ENCODE measurements at regions not wholly inside any gene's neighbourhood (a gene's known extent, or its start where the extent isn't known, plus 50 kb on each side); places are given as distances from the start of the nearest gene placed in this dataset.

DNA sequence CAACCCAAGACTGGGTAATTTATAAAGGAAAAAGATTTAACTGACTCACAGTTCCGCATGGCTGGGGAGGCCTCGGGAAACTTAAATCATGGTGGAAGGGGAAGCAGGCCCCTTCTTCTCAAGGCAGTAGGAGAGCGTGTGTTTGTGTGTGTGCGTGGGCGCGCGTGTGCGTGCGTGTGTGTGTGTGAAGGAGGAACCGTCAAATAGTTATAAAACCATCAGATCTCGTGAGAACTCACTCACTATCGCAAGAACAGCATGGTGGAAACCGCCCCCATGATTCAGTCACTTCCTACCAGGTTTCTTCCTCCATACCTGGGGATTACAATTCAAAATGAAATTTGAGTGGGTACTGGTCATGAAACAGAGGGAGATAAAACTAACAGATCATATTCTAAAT, 220.1 kb upstream of the EYS start:
- TF ChIP-seq ZNF658 (tag by site-specific recombination; IDR thresholded peaks at IDR 0.05) (no peak), OSR2 (tag by site-specific recombination; IDR thresholded peaks at IDR 0.05) (no peak), ZNF221 (tag by site-specific recombination; IDR thresholded peaks at IDR 0.05; ENCODE audit: borderline replicate concordance) (no peak), ZNF514 (tag by site-specific recombination; IDR thresholded peaks at IDR 0.05) (no peak), ZFP37 (tag by site-specific recombination; IDR thresholded peaks at IDR 0.05) (no peak), ZBTB6 (tag by site-specific recombination; IDR thresholded peaks at IDR 0.05) (no peak), ZNF777 (tag by site-specific recombination; IDR thresholded peaks at IDR 0.05; ENCODE audit: borderline replicate concordance) (no peak)
- Histone ChIP-seq H3K4me1 (ENCODE audit: control insufficient read depth, insufficient read depth, low read length) (no peaks in the 10 kb centered on the region), H3K36me3 (ENCODE audit: control insufficient read depth in 2 of 2, insufficient read depth in 1 of 2, low read length in 2 of 2) (no peaks in the 10 kb centered on the region), H3K27ac (ENCODE audit: extremely low read depth, low read depth, low read length) (no peak overlapping the region), H3K9me3 (ENCODE audit: control insufficient read depth, insufficient read depth, low read depth, low read length) (no peaks in the 10 kb centered on the region), H3K4me3 (ENCODE audit: low read depth, low read length) (no peak overlapping the region)
- POLR2A ChIA-PET = no interaction called here
- CTCF ChIA-PET = interaction anchor here (0.6 kb wide), 1 partner anchor 842 kb away, joined by 5 read pairs; no protein-coding TSS in a partner anchor

DNA sequence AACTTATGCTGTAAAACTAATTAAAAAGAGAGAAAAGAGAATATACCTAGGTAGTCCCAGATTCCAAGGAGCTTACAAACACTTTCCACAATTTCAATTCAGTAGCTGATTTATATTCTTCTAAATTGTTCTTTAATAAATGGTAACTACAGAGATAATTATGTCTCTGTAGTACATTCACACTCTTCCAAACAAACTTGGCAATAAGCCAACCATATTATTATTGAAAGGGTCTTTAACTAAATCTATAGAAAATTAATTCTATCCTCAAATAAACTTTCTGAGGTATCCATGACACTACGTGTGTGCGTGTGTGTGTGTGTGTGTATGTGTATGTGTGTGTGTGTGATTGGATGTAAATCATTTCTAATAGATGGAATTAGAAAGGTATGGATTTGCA, 217.4 kb upstream of the EYS start:
- Histone ChIP-seq H3K4me3 (ENCODE audit: low read depth, low read length) (no peak overlapping the region), H3K9me3 (ENCODE audit: control insufficient read depth, insufficient read depth, low read depth, low read length) (no peaks in the 10 kb centered on the region), H3K4me1 (ENCODE audit: control insufficient read depth, insufficient read depth, low read length) (no peaks in the 10 kb centered on the region), H3K27ac (ENCODE audit: extremely low read depth, low read depth, low read length) (no peak overlapping the region), H3K36me3 (ENCODE audit: control insufficient read depth in 2 of 2, insufficient read depth in 1 of 2, low read length in 2 of 2) (no peaks in the 10 kb centered on the region)
- POLR2A ChIA-PET = no interaction called here
- CTCF ChIA-PET = no interaction called here
- TF ChIP-seq ZNF223 (tag by site-specific recombination; IDR thresholded peaks at IDR 0.05) (no peak), ZNF416 (tag by site-specific recombination; IDR thresholded peaks at IDR 0.05) (no peak), ZBTB11 (tag by site-specific recombination; conservative IDR thresholded peaks at IDR 0.05; ENCODE audit: low read depth) (no peak), ZNF211 (tag by site-specific recombination; IDR thresholded peaks at IDR 0.05; ENCODE audit: low read depth) (no peak)

DNA sequence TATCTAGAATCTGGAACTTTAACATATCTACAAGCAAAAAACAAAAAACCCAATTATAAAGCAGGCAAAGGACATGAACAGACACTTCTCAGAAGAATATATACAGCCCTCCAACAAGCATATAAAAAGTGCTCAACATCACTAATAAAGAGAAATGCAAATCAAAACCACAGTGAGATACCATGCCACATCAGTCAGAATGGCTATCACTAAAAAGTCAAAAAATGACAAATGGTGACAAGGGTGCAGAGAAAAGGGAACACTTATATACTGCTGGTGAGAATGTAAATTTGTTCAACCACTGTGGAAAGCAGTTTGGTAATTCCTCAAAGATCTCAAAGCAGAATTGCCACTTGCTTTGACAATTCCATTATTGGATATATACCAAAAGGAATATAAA, 215.0 kb upstream of the EYS start:
- ChIA-PET CTCF (no interaction called here), POLR2A (no interaction called here)
- Histone ChIP-seq H3K9me3 (ENCODE audit: control insufficient read depth, insufficient read depth, low read depth, low read length) (no peaks in the 10 kb centered on the region), H3K27ac (ENCODE audit: extremely low read depth, low read depth, low read length) (no peak overlapping the region), H3K4me1 (ENCODE audit: control insufficient read depth, insufficient read depth, low read length) (no peaks in the 10 kb centered on the region), H3K36me3 (ENCODE audit: control insufficient read depth in 2 of 2, insufficient read depth in 1 of 2, low read length in 2 of 2) (no peaks in the 10 kb centered on the region), H3K4me3 (ENCODE audit: low read depth, low read length) (no peak overlapping the region)
- TF ChIP-seq, protein P1, sequence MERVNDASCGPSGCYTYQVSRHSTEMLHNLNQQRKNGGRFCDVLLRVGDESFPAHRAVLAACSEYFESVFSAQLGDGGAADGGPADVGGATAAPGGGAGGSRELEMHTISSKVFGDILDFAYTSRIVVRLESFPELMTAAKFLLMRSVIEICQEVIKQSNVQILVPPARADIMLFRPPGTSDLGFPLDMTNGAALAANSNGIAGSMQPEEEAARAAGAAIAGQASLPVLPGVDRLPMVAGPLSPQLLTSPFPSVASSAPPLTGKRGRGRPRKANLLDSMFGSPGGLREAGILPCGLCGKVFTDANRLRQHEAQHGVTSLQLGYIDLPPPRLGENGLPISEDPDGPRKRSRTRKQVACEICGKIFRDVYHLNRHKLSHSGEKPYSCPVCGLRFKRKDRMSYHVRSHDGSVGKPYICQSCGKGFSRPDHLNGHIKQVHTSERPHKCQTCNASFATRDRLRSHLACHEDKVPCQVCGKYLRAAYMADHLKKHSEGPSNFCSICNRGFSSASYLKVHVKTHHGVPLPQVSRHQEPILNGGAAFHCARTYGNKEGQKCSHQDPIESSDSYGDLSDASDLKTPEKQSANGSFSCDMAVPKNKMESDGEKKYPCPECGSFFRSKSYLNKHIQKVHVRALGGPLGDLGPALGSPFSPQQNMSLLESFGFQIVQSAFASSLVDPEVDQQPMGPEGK (tag by site-specific recombination; IDR thresholded peaks at IDR 0.05) = no peak
- TF ChIP-seq HOXD13 (CRISPR knock-in tag; IDR thresholded peaks at IDR 0.05; ENCODE audit: borderline replicate concordance) = no peak
- TF ChIP-seq ATF2 (tag by site-specific recombination; IDR thresholded peaks at IDR 0.05; ENCODE audit: low read depth) = no peak
- no peak for TF ChIP-seq ZFHX2 (tag by site-specific recombination; conservative IDR thresholded peaks at IDR 0.05)
- no peak for TF ChIP-seq ZSCAN23 (tag by site-specific recombination; IDR thresholded peaks at IDR 0.05)
- no peak for TF ChIP-seq ZNF629 (tag by site-specific recombination; IDR thresholded peaks at IDR 0.05)
- TF ChIP-seq, protein P2, sequence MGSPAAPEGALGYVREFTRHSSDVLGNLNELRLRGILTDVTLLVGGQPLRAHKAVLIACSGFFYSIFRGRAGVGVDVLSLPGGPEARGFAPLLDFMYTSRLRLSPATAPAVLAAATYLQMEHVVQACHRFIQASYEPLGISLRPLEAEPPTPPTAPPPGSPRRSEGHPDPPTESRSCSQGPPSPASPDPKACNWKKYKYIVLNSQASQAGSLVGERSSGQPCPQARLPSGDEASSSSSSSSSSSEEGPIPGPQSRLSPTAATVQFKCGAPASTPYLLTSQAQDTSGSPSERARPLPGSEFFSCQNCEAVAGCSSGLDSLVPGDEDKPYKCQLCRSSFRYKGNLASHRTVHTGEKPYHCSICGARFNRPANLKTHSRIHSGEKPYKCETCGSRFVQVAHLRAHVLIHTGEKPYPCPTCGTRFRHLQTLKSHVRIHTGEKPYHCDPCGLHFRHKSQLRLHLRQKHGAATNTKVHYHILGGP (tag by site-specific recombination; IDR thresholded peaks at IDR 0.05) = no peak
- no peak for TF ChIP-seq ZNF747 (tag by site-specific recombination; IDR thresholded peaks at IDR 0.05)
- no peak for TF ChIP-seq ZNF621 (tag by site-specific recombination; IDR thresholded peaks at IDR 0.05)
- no peak for TF ChIP-seq ZNF624 (tag by site-specific recombination; IDR thresholded peaks at IDR 0.05)
- no peak for TF ChIP-seq ZNF354C (tag by site-specific recombination; IDR thresholded peaks at IDR 0.05; ENCODE audit: borderline replicate concordance, low read depth)
- TF ChIP-seq ZNF843 (tag by site-specific recombination; IDR thresholded peaks at IDR 0.05) = no peak
- TF ChIP-seq ZNF16 (tag by site-specific recombination; IDR thresholded peaks at IDR 0.05; ENCODE audit: low read depth) = no peak
- no peak for TF ChIP-seq ZNF221 (tag by site-specific recombination; IDR thresholded peaks at IDR 0.05; ENCODE audit: borderline replicate concordance)
- no peak for TF ChIP-seq HOXC10 (CRISPR knock-in tag; IDR thresholded peaks at IDR 0.05)

Measured in HEK293 (cell line).